ENCODE measurements at regions not wholly inside any gene's neighbourhood (a gene's known extent, or its start where the extent isn't known, plus 50 kb on each side); places are given as distances from the start of the nearest gene placed in this dataset.

- TF ChIP-seq ZNF136 (CRISPR knock-in tag; IDR thresholded peaks at IDR 0.05; ENCODE audit: low read depth) = no peak
- TF ChIP-seq, protein P1, sequence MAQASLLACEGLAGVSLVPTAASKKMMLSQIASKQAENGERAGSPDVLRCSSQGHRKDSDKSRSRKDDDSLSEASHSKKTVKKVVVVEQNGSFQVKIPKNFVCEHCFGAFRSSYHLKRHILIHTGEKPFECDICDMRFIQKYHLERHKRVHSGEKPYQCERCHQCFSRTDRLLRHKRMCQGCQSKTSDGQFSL (CRISPR knock-in tag; IDR thresholded peaks at IDR 0.05) = no peak
- no peak for TF ChIP-seq ZNF121 (CRISPR knock-in tag; IDR thresholded peaks at IDR 0.05)
- TF ChIP-seq RFX3 (CRISPR knock-in tag; IDR thresholded peaks at IDR 0.05) = no peak
- no peak for TF ChIP-seq SNAPC2 (CRISPR knock-in tag; IDR thresholded peaks at IDR 0.05)
These were observed 557.2 kb upstream of the STXBP6 start (continued) for GRCh38 chr14:25607192-25607591.

GRCh38 chr14:25602106-25602505 lies 552.2 kb upstream of the STXBP6 start:
- 3% methylated on average over 1 of the region's 1 CpG for WGBS (ENCODE audit: low lambda C conversion rate)
- Histone ChIP-seq H3K9ac (ENCODE audit: insufficient read depth, low read depth, low read length) (no peak overlapping the region), H4K20me1 (ENCODE audit: insufficient read depth, low read length) (no peaks in the 10 kb centered on the region), H3K4me1 (ENCODE audit: insufficient read depth, low read length) (no peaks in the 10 kb centered on the region), H3K79me2 (ENCODE audit: insufficient read depth, low read length) (no peaks in the 10 kb centered on the region), H3K36me3 (replicated peaks in 1 of 2; ENCODE audit: control insufficient read depth in 1 of 2, insufficient read depth in 2 of 2, low read length in 2 of 2) (no peaks in the 10 kb centered on the region), H3K27ac (ENCODE audit: extremely low read length, insufficient read depth, low read length) (no peak overlapping the region), H3K4me3 (replicated peaks in 1 of 3; ENCODE audit: insufficient read depth in 1 of 3, low read depth in 2 of 3, low read length in 3 of 3) (no peak overlapping the region), H3K27me3 (ENCODE audit: control insufficient read depth in 1 of 2, insufficient read depth in 2 of 2, low read length in 2 of 2) (no peaks in the 10 kb centered on the region), H3K4me2 (ENCODE audit: low read depth, low read length) (no peak overlapping the region), H3K9me3 (ENCODE audit: low read length) (peaks cover 94% of the 10 kb centered on the region), H2AFZ (ENCODE audit: low read length) (no peak overlapping the region)
- ATAC-seq (no peak), FAIRE-seq (no peak), DNase-seq (ENCODE audit: low spot score) (no peak)
- intact Hi-C loops (cut with micrococcal nuclease; ENCODE audit: unreplicated experiment) = no loop called here
- ChIA-PET CTCF (ENCODE audit: low intra/inter-chr PET ratio, low total read pairs) (no interaction called here), POLR2A (no interaction called here)
- BruUV-seq (replicated peaks) = no TSS peak
- in situ Hi-C loops (cut with HindIII; ENCODE audit: extremely low pct_ligation_motif_present, low pct_unique_long_range_greater_than_20kb) = no loop called here
- no peak for TF ChIP-seq ZNF24 (IDR thresholded peaks at IDR 0.05)
- TF ChIP-seq KDM5A (IDR thresholded peaks at IDR 0.05; ENCODE audit: borderline replicate concordance, low read length) = 0 out of 2 replicates have a peak, but pooled peaks have one; percentile 17
- TF ChIP-seq ZNF549 (CRISPR knock-in tag; IDR thresholded peaks at IDR 0.05) = no peak
- no peak for TF ChIP-seq ZKSCAN8 (CRISPR knock-in tag; IDR thresholded peaks at IDR 0.05; ENCODE audit: borderline replicate concordance)
- TF ChIP-seq DRAP1 (CRISPR knock-in tag; IDR thresholded peaks at IDR 0.05) = no peak
- no peak for TF ChIP-seq ZNF281 (CRISPR knock-in tag; IDR thresholded peaks at IDR 0.05; ENCODE audit: borderline replicate concordance)
- TF ChIP-seq ZBTB1 (CRISPR knock-in tag; IDR thresholded peaks at IDR 0.05; ENCODE audit: borderline replicate concordance) = no peak
- TF ChIP-seq SYNCRIP (IDR thresholded peaks at IDR 0.05; ENCODE audit: insufficient read depth, low read depth, low read length) = no peak
- TF ChIP-seq ZNF597 (CRISPR knock-in tag; IDR thresholded peaks at IDR 0.05) = no peak
- no peak for TF ChIP-seq ZNF816 (CRISPR knock-in tag; IDR thresholded peaks at IDR 0.05; ENCODE audit: borderline replicate concordance)
- TF ChIP-seq MAFK (conservative IDR thresholded peaks at IDR 0.05 in 1 of 2, IDR thresholded peaks at IDR 0.05 in 1 of 2; ENCODE audit: low read length in 2 of 2) = peak; percentile 33 to 39; a peak in 2 of 4 replicates
- no peak for TF ChIP-seq ZNF143 (CRISPR knock-in tag; IDR thresholded peaks at IDR 0.05)
- no peak for TF ChIP-seq ZBTB38 (CRISPR knock-in tag; IDR thresholded peaks at IDR 0.05)
- no peak for TF ChIP-seq ZSCAN9 (CRISPR knock-in tag; IDR thresholded peaks at IDR 0.05; ENCODE audit: borderline replicate concordance)
- no peak for TF ChIP-seq THAP11 (CRISPR knock-in tag; IDR thresholded peaks at IDR 0.05)

Measured in HepG2 (cell line).